IgD-negative memory B cell (primary cell): ENCODE measurements at regions not wholly inside any gene's neighbourhood (a gene's known extent, or its start where the extent isn't known, plus 50 kb on each side); places are given as distances from the start of the nearest gene placed in this dataset.
"Not testable (repeated sequence)": the region's sequence is repeated elsewhere in the genome, so short reads cannot be mapped to it uniquely, and the experiment has no call there.

Experiments
- H3K27ac Mint-ChIP-seq, 3 donors: one replicate each; pipeline ENCODE4 v1.8.0; 2020 to 2022; ENCODE audit warnings: mild to moderate bottlenecking in 3 of 3, mixed read lengths in 3 of 3, moderate library complexity in 1 of 3
- H3K27me3 Mint-ChIP-seq: one replicate; pipeline ENCODE4 v1.8.0; 2021; ENCODE audit warnings: mixed read lengths
- H3K36me3 Mint-ChIP-seq: one replicate; pipeline ENCODE4 v1.8.0; 2020; ENCODE audit warnings: mild to moderate bottlenecking, mixed read lengths
- H3K4me1 Mint-ChIP-seq, 3 donors: one replicate each; pipeline ENCODE4 v1.8.0; 2020 to 2022; ENCODE audit warnings: mixed read lengths in 3 of 3, mild to moderate bottlenecking in 1 of 3
- H3K4me3 Mint-ChIP-seq, 4 donors: one replicate each; pipeline ENCODE4 v1.8.0; 2020 to 2022; ENCODE audit warnings: mild to moderate bottlenecking in 4 of 4, mixed read lengths in 4 of 4, moderate library complexity in 3 of 4
- H3K9me3 Mint-ChIP-seq, 3 donors: one replicate each; pipeline ENCODE4 v1.8.0; 2020 to 2021; ENCODE audit warnings: mixed read lengths in 3 of 3, mild to moderate bottlenecking in 1 of 3

- not testable (repeated sequence) for H3K4me1 Mint-ChIP-seq, H3K36me3 Mint-ChIP-seq, H3K27me3 Mint-ChIP-seq, H3K27ac Mint-ChIP-seq, H3K9me3 Mint-ChIP-seq
- peak overlapping the region in 1 of 4 donors; percentile 34 for H3K4me3 Mint-ChIP-seq
Measured at GRCh38 chr10:35929962-35930361, 287.9 kb upstream of the FZD8 start.

GRCh38 chr10:35928748-35929147, 286.7 kb upstream of the FZD8 start:
- no peaks in the 10 kb centered on the region for H3K36me3 Mint-ChIP-seq
- no peaks in the 10 kb centered on the region for H3K27me3 Mint-ChIP-seq
- no peaks in the 10 kb centered on the region for H3K4me1 Mint-ChIP-seq
- no peak overlapping the region for H3K4me3 Mint-ChIP-seq
- peaks cover 1 to 5% (median 3%) of the 10 kb centered on the region in 3 donors for H3K9me3 Mint-ChIP-seq
- H3K27ac Mint-ChIP-seq = no peak overlapping the region

GRCh38 chr10:35927990-35928488, 285.9 kb upstream of the FZD8 start:
- no peaks in the 10 kb centered on the region for H3K36me3 Mint-ChIP-seq
- H3K27me3 Mint-ChIP-seq = no peaks in the 10 kb centered on the region
- H3K4me3 Mint-ChIP-seq = no peak overlapping the region
- H3K9me3 Mint-ChIP-seq = peaks cover 1 to 7% (median 3%) of the 10 kb centered on the region in 3 donors
- no peaks in the 10 kb centered on the region for H3K4me1 Mint-ChIP-seq
- H3K27ac Mint-ChIP-seq = no peak overlapping the region

- H3K9me3 Mint-ChIP-seq = peaks cover 1 to 5% (median 3%) of the 10 kb centered on the region in 3 donors
- H3K27ac Mint-ChIP-seq = no peak overlapping the region
- no peaks in the 10 kb centered on the region for H3K27me3 Mint-ChIP-seq
- H3K4me3 Mint-ChIP-seq = no peak overlapping the region
- no peaks in the 10 kb centered on the region for H3K36me3 Mint-ChIP-seq
- H3K4me1 Mint-ChIP-seq = no peaks in the 10 kb centered on the region
Measured at GRCh38 chr10:35927341-35927740, 285.2 kb upstream of the FZD8 start.

- Mint-ChIP-seq H3K27me3 (no peaks in the 10 kb centered on the region), H3K9me3 (peaks cover 1 to 4% (median 3%) of the 10 kb centered on the region in 3 donors), H3K4me3 (no peak overlapping the region), H3K27ac (no peak overlapping the region), H3K36me3 (no peaks in the 10 kb centered on the region), H3K4me1 (no peaks in the 10 kb centered on the region)
Measured at GRCh38 chr10:35926846-35927245, 284.8 kb upstream of the FZD8 start.

GRCh38 chr10:35925493-35925892, 283.4 kb upstream of the FZD8 start:
- Mint-ChIP-seq H3K27ac (no peak overlapping the region), H3K9me3 (peaks cover 1 to 4% (median 2%) of the 10 kb centered on the region in 3 donors), H3K4me1 (no peaks in the 10 kb centered on the region), H3K36me3 (no peaks in the 10 kb centered on the region), H3K4me3 (no peak overlapping the region), H3K27me3 (no peaks in the 10 kb centered on the region)

- Mint-ChIP-seq H3K4me3 (no peak overlapping the region), H3K27ac (no peak overlapping the region), H3K36me3 (no peaks in the 10 kb centered on the region), H3K9me3 (peaks cover 0 to 4% (median 0%) of the 10 kb centered on the region in 3 donors), H3K27me3 (no peaks in the 10 kb centered on the region), H3K4me1 (no peaks in the 10 kb centered on the region)
Measured at GRCh38 chr10:35924759-35925158, 282.7 kb upstream of the FZD8 start.

- Mint-ChIP-seq H3K27ac (no peak overlapping the region), H3K4me3 (no peak overlapping the region)
Measured at GRCh38 chr10:35922876-35923600, 280.9 kb upstream of the FZD8 start.

GRCh38 chr10:35921866-35922350, 279.8 kb upstream of the FZD8 start:
- no peak overlapping the region for H3K27ac Mint-ChIP-seq
- H3K36me3 Mint-ChIP-seq = no peaks in the 10 kb centered on the region
- H3K9me3 Mint-ChIP-seq = peaks cover 0 to 4% (median 1%) of the 10 kb centered on the region in 3 donors
- no peaks in the 10 kb centered on the region for H3K27me3 Mint-ChIP-seq
- no peak overlapping the region for H3K4me3 Mint-ChIP-seq
- H3K4me1 Mint-ChIP-seq = no peaks in the 10 kb centered on the region

More at GRCh38 chr10:35922876-35923600, 280.9 kb upstream of the FZD8 start:
- H3K9me3 Mint-ChIP-seq = peaks cover 0 to 4% (median 1%) of the 10 kb centered on the region in 3 donors
- H3K4me1 Mint-ChIP-seq = no peaks in the 10 kb centered on the region
- no peaks in the 10 kb centered on the region for H3K36me3 Mint-ChIP-seq
- H3K27me3 Mint-ChIP-seq = no peaks in the 10 kb centered on the region

GRCh38 chr10:35916791-35917190, 274.7 kb upstream of the FZD8 start:
- Mint-ChIP-seq H3K27me3 (no peaks in the 10 kb centered on the region), H3K4me1 (no peaks in the 10 kb centered on the region), H3K36me3 (peaks cover 3% of the 10 kb centered on the region), H3K27ac (no peak overlapping the region), H3K9me3 (peaks cover 0 to 3% (median under 1%) of the 10 kb centered on the region in 3 donors), H3K4me3 (no peak overlapping the region)

- Mint-ChIP-seq H3K4me3 (no peak overlapping the region), H3K9me3 (peaks cover 0 to 3% (median 2%) of the 10 kb centered on the region in 3 donors), H3K27me3 (no peaks in the 10 kb centered on the region), H3K4me1 (no peaks in the 10 kb centered on the region), H3K27ac (no peak overlapping the region), H3K36me3 (peaks cover 3% of the 10 kb centered on the region)
Measured at GRCh38 chr10:35913628-35914027, 271.5 kb upstream of the FZD8 start.

- no peaks in the 10 kb centered on the region for H3K27me3 Mint-ChIP-seq
- H3K4me3 Mint-ChIP-seq = no peak overlapping the region
- no peaks in the 10 kb centered on the region for H3K4me1 Mint-ChIP-seq
- no peak overlapping the region for H3K27ac Mint-ChIP-seq
- H3K9me3 Mint-ChIP-seq = peaks cover 0 to 2% (median 2%) of the 10 kb centered on the region in 3 donors
- peaks cover 3% of the 10 kb centered on the region for H3K36me3 Mint-ChIP-seq
Measured at GRCh38 chr10:35912615-35913569, 270.8 kb upstream of the FZD8 start.

- no peaks in the 10 kb centered on the region for H3K4me1 Mint-ChIP-seq
- H3K27me3 Mint-ChIP-seq = no peaks in the 10 kb centered on the region
- peaks cover 3% of the 10 kb centered on the region for H3K36me3 Mint-ChIP-seq
- peaks cover 0 to 2% (median 2%) of the 10 kb centered on the region in 3 donors for H3K9me3 Mint-ChIP-seq
- H3K4me3 Mint-ChIP-seq = no peak overlapping the region
- H3K27ac Mint-ChIP-seq = no peak overlapping the region
Measured at GRCh38 chr10:35911954-35912353, 269.9 kb upstream of the FZD8 start.

GRCh38 chr10:35911233-35911632, 269.1 kb upstream of the FZD8 start:
- Mint-ChIP-seq H3K36me3 (peaks cover 3% of the 10 kb centered on the region), H3K9me3 (peaks cover 0 to 2% (median 0%) of the 10 kb centered on the region in 3 donors), H3K27ac (no peak overlapping the region), H3K27me3 (no peaks in the 10 kb centered on the region), H3K4me1 (no peaks in the 10 kb centered on the region), H3K4me3 (no peak overlapping the region)

GRCh38 chr10:35910234-35910633, 268.1 kb upstream of the FZD8 start:
- H3K27ac Mint-ChIP-seq = no peak overlapping the region
- no peaks in the 10 kb centered on the region for H3K4me1 Mint-ChIP-seq
- H3K36me3 Mint-ChIP-seq = peaks cover 3% of the 10 kb centered on the region
- H3K27me3 Mint-ChIP-seq = no peaks in the 10 kb centered on the region
- H3K4me3 Mint-ChIP-seq = no peak overlapping the region
- peaks cover 2 to 9% (median 3%) of the 10 kb centered on the region in 3 donors for H3K9me3 Mint-ChIP-seq
